Osteoblast (primary cell): ENCODE measurements at regions not wholly inside any gene's neighbourhood (a gene's known extent, or its start where the extent isn't known, plus 50 kb on each side); places are given as distances from the start of the nearest gene placed in this dataset.
A peak's percentile ranks its signal among the peaks of the same experiment; 100 is the strongest.

ENCODE experiments used
- DNase-seq: peaks from one replicate; pipeline ENCODE4 v3.0.0; 2011; ENCODE audit warnings: low spot score, mixed read lengths; ENCODE audit not compliant: insufficient read length; ENCODE audit errors: missing footprints
- H2AFZ ChIP-seq: 2 replicates; pipeline ENCODE4 v1.6.0; 2011; ENCODE audit warnings: mild to moderate bottlenecking, low read length
- H3K27ac ChIP-seq: 2 replicates; pipeline ENCODE4 v1.5.1; 2011; ENCODE audit warnings: mild to moderate bottlenecking, low read depth, low read length, moderate library complexity
- H3K27me3 ChIP-seq: 2 replicates; pipeline ENCODE4 v1.6.0; 2012; ENCODE audit warnings: mild to moderate bottlenecking, control low read depth, inconsistent platforms, low read length, moderate library complexity; ENCODE audit not compliant: insufficient read depth
- H3K36me3 ChIP-seq: 2 replicates; pipeline ENCODE4 v1.5.1; 2011; ENCODE audit warnings: mild to moderate bottlenecking, low read length, control low read depth, moderate library complexity; ENCODE audit not compliant: insufficient read depth
- H3K4me1 ChIP-seq: 2 replicates; pipeline ENCODE4 v1.5.1; 2011; ENCODE audit warnings: mild to moderate bottlenecking, low read length, control low read depth, moderate library complexity; ENCODE audit not compliant: insufficient read depth
- H3K4me2 ChIP-seq: 2 replicates; pipeline ENCODE4 v1.6.0; 2011; ENCODE audit warnings: mild to moderate bottlenecking, low read length; ENCODE audit not compliant: insufficient read depth
- H3K4me3 ChIP-seq: fragments of 200-600 bp; sonication (generic); 3 replicates; pipeline ENCODE4 v1.5.1; 2012; ENCODE audit warnings: mild to moderate bottlenecking, low read length, inconsistent platforms; ENCODE audit not compliant: insufficient read depth
- H3K79me2 ChIP-seq: 2 replicates; pipeline ENCODE4 v1.6.0; 2012; ENCODE audit warnings: mild to moderate bottlenecking, low read length, control low read depth, inconsistent platforms; ENCODE audit not compliant: insufficient read depth
- H3K9me3 ChIP-seq: 2 replicates; pipeline ENCODE4 v1.5.1; 2011; ENCODE audit warnings: low read depth, low read length, control low read depth
- H4K20me1 ChIP-seq: 2 replicates; pipeline ENCODE4 v1.6.0; 2012; ENCODE audit warnings: mild to moderate bottlenecking, low read length, control low read depth; ENCODE audit not compliant: insufficient read depth
- TF ChIP-seq, protein P1 (sequence below): IDR thresholded peaks from 2 replicates; pipeline ENCODE4 v1.5.1; 2011; ENCODE audit warnings: mild to moderate bottlenecking, low read depth, low read length, moderate library complexity; ENCODE audit errors: extremely low read depth

DNA sequence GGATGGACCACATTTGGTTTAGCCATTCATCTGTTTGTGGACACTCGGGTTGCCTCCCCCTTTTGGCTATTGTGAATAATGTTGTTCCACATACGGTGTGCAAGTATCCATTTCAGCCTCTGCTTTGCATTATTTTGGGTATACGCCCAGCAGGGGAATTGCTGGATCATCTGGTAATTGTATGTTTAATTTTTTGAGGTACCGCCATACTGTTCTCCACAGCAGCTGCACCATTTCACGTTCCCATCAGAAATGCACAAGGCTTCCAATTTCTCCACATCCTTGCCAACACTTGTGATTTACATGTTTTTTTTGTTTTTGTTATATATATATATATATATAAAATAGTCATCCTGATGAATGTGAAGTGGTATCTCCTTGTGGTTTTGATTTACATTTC is 54.6 kb upstream of the TWIST2 start:
- no peak overlapping the region for H3K4me3 ChIP-seq
- H3K4me2 ChIP-seq, result no peak overlapping the region
- no peaks in the 10 kb centered on the region for H3K79me2 ChIP-seq
- H4K20me1 ChIP-seq, result no peaks in the 10 kb centered on the region
- H3K9me3 ChIP-seq, result no peaks in the 10 kb centered on the region
- no peak for DNase-seq
- peaks cover 41% of the 10 kb centered on the region for H3K27me3 ChIP-seq
- no peak overlapping the region for H2AFZ ChIP-seq
- no peak overlapping the region for H3K27ac ChIP-seq
- no peaks in the 10 kb centered on the region for H3K36me3 ChIP-seq
- H3K4me1 ChIP-seq, result no peaks in the 10 kb centered on the region
- TF ChIP-seq, protein P1, sequence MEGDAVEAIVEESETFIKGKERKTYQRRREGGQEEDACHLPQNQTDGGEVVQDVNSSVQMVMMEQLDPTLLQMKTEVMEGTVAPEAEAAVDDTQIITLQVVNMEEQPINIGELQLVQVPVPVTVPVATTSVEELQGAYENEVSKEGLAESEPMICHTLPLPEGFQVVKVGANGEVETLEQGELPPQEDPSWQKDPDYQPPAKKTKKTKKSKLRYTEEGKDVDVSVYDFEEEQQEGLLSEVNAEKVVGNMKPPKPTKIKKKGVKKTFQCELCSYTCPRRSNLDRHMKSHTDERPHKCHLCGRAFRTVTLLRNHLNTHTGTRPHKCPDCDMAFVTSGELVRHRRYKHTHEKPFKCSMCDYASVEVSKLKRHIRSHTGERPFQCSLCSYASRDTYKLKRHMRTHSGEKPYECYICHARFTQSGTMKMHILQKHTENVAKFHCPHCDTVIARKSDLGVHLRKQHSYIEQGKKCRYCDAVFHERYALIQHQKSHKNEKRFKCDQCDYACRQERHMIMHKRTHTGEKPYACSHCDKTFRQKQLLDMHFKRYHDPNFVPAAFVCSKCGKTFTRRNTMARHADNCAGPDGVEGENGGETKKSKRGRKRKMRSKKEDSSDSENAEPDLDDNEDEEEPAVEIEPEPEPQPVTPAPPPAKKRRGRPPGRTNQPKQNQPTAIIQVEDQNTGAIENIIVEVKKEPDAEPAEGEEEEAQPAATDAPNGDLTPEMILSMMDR, result no peak

DNA sequence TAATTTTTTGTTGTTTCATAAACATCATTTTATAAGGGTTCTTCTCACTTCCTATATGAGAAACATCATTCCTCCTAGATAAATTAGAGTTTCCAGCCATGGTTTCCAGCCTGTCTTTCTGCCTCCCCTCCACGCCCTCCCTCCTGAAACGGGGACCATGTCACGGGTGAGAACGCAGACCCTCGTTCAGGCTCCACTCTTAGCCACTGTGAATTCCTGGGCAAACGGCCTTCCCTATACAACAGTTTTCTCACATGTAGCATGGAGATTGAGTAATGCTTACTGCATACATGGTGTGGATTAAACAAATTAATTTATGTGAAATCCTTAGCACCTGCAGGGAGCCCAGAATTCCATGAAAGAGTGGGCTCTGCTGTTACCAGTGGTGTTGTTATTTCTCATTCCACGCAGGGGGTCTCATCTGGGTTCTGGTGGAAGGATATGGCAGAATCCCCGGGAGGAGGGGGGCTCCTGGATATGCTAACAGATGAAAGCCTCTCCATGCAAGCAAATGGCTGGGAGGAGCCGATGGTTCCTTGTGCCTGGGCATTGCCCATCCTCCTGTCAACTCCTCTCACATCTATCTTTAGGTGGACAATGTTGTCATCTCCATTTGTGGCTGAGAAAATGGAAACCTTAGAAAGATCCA is 54.0 kb upstream of the TWIST2 start:
- Histone ChIP-seq H3K27me3 (peaks cover 38% of the 10 kb centered on the region), H3K27ac (no peak overlapping the region), H4K20me1 (no peaks in the 10 kb centered on the region), H2AFZ (no peak overlapping the region), H3K4me3 (no peak overlapping the region), H3K36me3 (no peaks in the 10 kb centered on the region), H3K4me1 (no peaks in the 10 kb centered on the region), H3K9me3 (no peaks in the 10 kb centered on the region), H3K4me2 (no peak overlapping the region), H3K79me2 (no peaks in the 10 kb centered on the region)
- TF ChIP-seq, protein P1, result no peak
- no peak for DNase-seq

DNA sequence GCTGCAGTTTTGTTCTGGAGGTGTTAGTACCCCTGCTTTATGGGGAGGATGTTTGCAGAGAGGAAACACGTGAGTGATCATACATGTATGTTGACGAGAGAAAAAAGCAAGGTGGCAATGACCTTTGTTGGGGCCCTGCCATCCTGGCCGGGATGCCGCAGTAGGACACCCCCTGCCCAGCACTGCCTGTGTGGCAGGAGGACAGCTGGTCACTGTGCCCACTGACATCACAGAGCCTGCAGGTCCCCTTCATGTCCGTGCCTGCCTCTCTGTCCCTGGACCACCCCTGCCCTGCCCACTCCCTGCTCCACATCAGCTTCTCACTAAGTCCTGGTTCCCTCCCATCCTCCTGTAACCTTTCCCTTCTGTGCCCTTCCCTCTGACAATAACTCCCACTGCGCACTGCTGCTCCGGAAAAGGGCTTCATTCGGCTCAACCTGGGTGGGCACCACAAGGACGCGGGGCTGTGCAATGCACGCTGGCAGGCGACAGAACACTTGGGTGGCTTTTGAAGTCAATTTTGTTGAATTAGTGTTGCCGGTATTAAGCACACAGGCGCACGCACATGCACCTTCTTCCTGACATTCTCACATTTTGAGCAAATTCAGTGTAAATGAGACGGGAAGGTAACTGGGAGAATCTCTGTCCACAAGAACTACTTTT is 51.5 kb upstream of the TWIST2 start:
- no peak overlapping the region for H3K4me2 ChIP-seq
- TF ChIP-seq, protein P1, result no peak
- no peak overlapping the region for H2AFZ ChIP-seq
- no peaks in the 10 kb centered on the region for H3K79me2 ChIP-seq
- H3K4me1 ChIP-seq, result no peaks in the 10 kb centered on the region
- H4K20me1 ChIP-seq, result no peaks in the 10 kb centered on the region
- no peak overlapping the region for H3K4me3 ChIP-seq
- no peaks in the 10 kb centered on the region for H3K9me3 ChIP-seq
- DNase-seq, result no peak
- peaks cover 29% of the 10 kb centered on the region for H3K27me3 ChIP-seq
- H3K27ac ChIP-seq, result no peak overlapping the region
- H3K36me3 ChIP-seq, result no peaks in the 10 kb centered on the region

DNA sequence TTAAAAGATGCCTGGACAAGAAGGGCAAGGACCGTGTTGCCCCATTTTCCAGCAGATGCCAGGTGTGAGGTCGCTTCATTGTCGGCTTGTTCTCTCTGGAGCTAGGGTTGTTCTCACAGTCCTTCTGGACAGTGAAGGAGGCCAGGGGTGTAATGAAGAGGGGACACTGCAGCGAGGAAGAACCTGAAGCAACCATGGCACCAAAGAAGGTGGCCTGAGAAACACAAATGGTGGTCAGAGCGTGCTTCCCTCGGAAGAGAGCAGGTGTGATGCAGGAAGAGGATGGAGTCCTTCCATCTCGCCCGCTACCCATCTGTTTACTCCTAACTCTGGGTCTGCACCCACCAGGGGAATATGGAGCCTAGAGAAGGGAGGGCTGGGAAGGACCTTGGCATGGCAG is 50.3 kb upstream of the TWIST2 start:
- DNase-seq, result peak; percentile 72
- TF ChIP-seq, protein P1, result no peak
- no peak overlapping the region for H3K4me3 ChIP-seq

More for the DNA sequence above, 50.3 kb upstream of the TWIST2 start:
- Histone ChIP-seq H3K4me2 (no peak overlapping the region), H3K79me2 (no peaks in the 10 kb centered on the region), H4K20me1 (no peaks in the 10 kb centered on the region), H3K9me3 (no peaks in the 10 kb centered on the region), H3K4me1 (no peaks in the 10 kb centered on the region), H3K27me3 (peaks cover 27% of the 10 kb centered on the region), H3K27ac (no peak overlapping the region), H2AFZ (no peak overlapping the region), H3K36me3 (no peaks in the 10 kb centered on the region)
